Prostate gland (tissue), 2 donors: ENCODE measurements at regions not wholly inside any gene's neighbourhood (a gene's known extent, or its start where the extent isn't known, plus 50 kb on each side); places are given as distances from the start of the nearest gene placed in this dataset.

ENCODE experiments used
- CTCF ChIP-seq, 4 experiments: fragments of 200-600 bp in 2 of 4; fragments of 450-650 bp in 2 of 4; sonication (generic) in 2 of 4; IDR thresholded peaks; 1 replicate in 3 of 4; 2 replicates in 1 of 4; pipeline ENCODE4 v1.5.1; 2016 to 2019; ENCODE audit warnings: antibody characterized with exemption in 4 of 4, mild to moderate bottlenecking in 2 of 4, moderate library complexity in 2 of 4
- POLR2A ChIP-seq: fragments of 450-650 bp; IDR thresholded peaks from one replicate; pipeline ENCODE4 v1.6.1; 2016; ENCODE audit warnings: antibody characterized with exemption, mild to moderate bottlenecking

- TF ChIP-seq CTCF (IDR thresholded peaks at IDR 0.05) (no peak), POLR2A (no peak)
Measured at GRCh38 chr10:53230651-53231050, 458.1 kb upstream of the MBL2 start.
